AG08396 (cell line): ENCODE measurements at regions not wholly inside any gene's neighbourhood (a gene's known extent, or its start where the extent isn't known, plus 50 kb on each side); places are given as distances from the start of the nearest gene placed in this dataset.
"Not testable (repeated sequence)": the region's sequence is repeated elsewhere in the genome, so short reads cannot be mapped to it uniquely, and the experiment has no call there.

Experiments
- DNase-seq: peaks from one replicate; pipeline ENCODE4 v3.0.0; 2012; ENCODE audit warnings: low spot score, mixed read lengths

DNA sequence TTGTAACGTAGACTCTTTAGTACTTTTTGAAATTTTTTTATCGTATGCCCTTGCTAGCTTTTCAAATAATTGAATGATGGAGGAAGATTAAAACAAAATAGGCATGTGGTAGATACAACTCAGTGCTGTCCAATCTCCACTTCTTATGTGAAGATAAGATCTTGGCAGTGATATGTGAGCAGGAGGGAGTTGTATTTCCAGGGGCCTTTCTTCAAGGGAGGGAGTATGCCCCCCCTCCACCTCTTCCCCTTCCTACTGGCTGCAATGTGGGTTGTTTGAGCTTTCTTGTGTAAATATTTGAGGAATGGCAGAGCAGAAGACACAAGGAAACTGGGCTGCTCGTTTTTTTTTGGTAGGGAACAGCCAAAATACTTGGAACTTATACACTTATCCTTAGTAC is 374.9 kb downstream of the PSAT1 start:
- no peak for DNase-seq

DNA sequence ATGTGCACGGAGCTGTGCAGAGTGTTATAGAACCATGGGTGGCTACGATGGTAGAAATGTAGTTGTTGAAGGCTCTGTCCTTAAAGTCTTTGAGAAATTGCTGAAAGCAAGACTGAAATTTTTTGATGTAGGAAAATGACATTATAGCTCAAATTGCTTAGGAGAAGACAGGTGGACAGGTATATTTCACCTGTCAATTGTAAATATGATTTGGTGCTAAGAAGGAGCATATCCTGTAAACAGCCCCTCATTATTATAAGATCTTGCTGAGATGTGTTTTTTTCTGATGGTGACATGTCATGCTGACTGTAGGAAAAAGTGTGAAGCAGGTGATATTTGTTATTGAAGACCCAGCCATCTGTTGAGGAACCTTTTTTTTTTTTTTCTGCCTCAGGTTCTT is 377.9 kb downstream of the PSAT1 start:
- DNase-seq: no peak

DNA sequence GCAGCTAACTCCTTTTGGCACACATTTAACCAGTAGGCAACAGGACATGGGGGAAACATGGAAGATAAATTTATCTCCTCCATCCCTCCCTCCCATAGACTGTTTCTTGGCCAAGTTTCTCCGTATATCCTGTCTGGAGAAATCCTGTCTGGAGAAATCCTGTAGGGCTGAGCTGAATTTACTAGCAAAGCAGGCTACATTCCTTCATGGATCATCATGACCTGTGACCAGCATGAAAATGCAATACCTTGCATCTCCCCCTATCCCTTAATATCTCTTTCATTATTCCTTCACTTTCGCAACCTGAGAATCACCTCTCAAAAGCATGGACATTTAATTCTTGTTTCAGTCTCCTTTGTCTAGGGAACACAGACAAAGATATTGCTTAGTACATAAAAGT is 379.1 kb downstream of the PSAT1 start:
- DNase-seq: no peak

DNA sequence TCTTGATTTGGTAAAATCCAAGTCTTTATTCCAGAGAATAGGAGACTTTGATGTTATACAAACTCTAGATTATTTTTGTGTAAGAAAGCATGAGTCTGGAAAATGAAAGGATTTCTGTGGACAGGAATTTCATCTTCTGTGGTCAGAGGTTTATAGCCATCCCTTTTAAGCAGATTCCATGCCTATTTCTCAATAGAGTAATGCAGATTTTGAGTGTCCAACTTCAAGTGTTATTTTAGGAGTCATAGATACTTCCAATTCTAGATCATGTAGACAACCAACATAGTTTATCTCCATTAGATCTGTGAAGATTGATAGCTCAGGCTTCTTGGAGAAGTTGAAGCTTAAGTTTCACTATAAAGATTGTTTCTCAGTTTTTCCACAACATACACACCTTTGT is 379.7 kb downstream of the PSAT1 start:
- peak; percentile 13 for DNase-seq

DNA sequence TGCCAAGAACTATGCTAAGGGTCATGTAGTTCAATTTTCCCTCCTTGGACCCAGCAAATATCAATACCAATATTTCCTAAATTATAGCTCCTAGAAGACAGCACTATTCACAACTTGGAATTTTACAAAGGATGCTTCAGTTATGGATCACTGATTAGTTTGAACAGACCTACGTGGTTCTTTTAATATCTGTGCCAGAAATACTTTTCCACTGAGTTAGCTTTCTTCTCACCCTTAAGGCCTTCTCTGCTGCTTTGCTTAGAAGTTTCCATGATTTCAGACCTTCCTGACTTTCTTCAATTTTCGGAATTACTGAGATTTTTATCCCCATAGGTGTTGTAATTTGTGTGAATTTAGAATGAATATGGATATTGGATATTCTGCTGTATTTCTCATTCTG is 380.4 kb downstream of the PSAT1 start:
- DNase-seq: peak; percentile 13

DNA sequence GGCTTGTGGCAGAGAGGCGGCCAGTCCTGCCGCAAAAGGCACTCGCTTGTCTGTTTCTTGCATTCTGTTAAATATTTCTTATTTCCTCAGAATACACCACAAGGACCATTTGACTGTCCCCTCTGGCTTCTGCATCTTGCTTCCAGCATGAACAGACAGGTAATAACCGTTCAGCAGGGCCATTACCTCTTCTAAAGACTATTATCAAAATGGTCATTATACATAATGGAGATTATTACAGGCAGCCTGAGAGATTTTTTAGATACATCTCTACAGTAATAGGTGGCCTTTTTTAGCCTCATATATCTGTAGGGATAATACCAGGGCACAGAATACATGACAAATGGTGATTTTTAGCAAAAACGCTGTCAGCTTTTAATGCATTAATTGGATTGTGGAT is 382.0 kb downstream of the PSAT1 start:
- no peak for DNase-seq

DNA sequence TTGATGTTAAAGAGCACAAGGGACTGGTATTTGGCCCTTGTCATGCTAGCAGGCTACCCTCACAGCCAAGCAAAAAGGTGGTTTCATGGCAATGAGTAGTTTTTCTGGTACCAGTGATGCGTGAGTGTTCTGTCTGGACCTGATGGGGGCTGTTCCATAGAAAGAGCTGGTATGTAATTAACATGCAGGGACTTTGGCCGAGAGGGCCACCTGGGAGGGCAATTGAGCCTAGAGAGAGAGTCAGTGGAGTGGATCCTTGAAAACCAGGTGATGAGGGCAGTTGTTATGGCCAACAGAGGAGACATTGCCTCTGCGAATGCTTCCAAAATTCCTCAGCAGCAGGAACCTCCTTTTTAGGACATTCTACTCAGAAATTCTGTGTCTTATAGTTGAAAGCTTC is 383.3 kb downstream of the PSAT1 start:
- DNase-seq: no peak

DNA sequence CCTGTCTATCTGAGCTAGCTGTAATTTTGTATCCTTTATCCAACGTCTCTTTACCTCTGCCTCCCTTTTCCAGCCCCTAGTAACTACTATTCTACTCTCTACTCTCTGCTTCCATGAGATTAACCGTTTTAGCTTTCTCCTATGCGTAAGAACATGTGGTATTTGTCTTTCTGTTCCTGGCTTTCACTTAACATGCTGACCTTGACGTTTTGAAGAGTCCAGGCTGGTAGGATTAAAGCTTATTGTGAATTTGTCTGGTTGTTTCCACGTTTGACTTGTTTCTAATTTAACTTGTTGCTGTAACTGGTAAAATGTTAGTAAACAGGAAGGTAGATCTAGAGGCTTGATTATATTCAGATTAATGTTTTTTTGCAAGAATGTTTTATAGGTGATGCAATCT is 385.3 kb downstream of the PSAT1 start:
- no peak for DNase-seq

DNA sequence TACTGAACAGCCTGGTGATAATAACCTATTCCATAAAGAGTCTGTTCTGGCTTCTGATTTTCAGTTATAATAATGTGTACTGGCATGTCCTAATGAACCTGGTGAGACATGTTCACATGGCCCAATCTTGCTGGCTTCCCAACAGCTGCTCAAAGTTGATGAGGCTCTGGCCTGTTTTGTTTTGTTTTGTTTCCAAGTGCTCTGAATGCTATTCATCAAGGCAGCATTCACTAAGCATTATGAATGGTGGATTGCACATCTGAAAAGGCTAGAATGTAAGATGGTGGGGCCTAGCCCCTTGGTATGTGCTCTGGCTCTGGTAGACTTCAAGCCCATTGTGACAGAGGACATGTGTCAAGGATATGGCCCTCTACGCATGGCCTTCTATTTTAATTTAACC is 388.5 kb downstream of the PSAT1 start:
- DNase-seq: no peak

DNA sequence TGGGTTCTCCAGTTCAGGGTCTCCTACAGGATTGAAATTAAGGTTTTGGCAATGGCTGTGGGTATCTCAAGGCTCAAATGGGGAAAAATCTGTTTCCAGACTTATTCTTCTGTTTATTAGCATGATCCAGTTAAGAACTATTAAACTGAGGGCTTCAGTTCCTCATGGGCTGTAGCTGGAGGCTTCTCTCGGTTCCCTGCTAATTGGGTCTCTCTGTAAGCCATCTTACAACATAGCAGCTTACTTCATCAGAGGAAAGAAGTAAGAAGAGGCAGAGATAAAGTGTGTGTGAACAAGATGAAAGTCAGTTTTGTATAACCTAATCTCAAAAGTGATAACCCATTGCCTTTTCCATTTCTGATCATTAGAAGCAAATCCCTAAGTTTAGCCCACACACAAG is 391.9 kb downstream of the PSAT1 start:
- no peak for DNase-seq

DNA sequence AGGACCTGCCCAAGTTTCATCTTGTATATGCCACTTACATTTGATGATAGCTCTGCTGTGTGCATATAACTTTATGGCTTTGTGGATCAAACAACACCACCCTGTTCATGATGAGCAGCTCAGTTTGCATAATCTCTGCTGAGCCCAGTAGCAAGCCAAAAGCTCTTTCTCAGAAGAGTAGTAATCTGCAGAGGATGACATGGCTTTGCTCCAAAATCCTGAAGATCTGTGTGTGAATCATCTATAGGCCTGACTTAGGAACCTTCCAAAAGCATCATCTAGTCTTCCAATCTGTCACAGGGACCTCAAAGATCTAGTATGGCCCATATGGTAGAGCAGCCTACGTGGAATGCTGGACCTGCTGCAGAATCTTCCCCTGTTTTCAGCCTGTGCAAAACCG is 394.6 kb downstream of the PSAT1 start:
- no peak for DNase-seq

DNA sequence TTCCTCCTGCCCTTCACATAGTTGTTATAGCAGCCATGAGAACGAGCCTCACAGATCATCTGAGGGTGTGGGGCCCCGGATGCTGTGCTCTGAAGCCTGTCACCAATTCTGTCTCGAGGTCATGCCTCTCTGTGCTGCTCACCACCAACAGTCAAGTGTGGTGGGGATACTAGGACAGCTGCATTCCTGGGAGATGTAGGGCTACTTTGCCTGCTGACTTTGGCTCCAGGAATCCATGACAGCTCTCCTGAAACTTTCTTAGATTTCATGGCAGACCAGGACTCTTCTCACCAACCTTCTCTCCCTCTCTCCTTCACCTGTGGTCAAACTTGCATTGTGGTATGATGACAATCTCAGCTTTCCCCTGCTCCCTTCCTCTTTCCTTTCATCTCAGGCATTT is 395.9 kb downstream of the PSAT1 start:
- peak; percentile 61 for DNase-seq

DNA sequence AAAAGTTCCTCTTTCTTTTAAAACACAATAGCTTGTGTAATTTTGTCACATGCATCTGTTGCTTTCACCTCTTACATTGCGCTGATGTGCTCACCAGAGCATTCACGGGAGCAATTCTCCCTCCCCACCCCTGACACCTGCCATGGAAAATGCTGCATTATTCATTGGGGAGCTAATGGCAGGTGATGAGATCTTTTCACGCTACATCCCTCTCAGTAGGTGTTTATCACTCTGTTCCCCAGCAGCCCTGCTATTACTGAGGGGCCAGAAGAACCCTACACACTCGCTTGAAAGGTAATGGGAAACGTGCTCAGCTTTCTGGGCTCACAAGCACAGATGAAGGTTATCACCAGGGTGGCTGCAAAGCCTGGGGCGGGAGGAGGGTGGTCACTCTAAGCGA is 398.0 kb downstream of the PSAT1 start:
- no peak for DNase-seq

DNA sequence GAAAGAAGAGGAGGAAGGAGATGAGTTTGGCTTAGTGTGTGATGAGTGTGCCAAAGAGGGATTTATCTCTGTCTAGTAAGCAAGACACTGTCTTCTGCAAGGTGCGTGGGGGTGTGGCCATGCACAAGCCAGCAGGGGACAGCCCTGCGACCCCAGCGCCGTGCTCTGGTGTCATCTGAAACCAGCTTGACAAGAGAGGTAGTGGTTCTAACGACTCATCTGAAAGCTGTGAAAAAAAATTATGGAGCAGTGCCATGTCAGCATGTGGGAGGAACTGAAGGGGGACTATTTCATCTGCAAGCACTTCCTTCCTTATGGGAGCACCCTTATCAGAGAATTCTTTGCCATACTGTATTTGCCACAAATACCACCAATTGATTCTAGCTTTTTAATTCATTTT is 398.6 kb downstream of the PSAT1 start:
- DNase-seq: no peak

DNA sequence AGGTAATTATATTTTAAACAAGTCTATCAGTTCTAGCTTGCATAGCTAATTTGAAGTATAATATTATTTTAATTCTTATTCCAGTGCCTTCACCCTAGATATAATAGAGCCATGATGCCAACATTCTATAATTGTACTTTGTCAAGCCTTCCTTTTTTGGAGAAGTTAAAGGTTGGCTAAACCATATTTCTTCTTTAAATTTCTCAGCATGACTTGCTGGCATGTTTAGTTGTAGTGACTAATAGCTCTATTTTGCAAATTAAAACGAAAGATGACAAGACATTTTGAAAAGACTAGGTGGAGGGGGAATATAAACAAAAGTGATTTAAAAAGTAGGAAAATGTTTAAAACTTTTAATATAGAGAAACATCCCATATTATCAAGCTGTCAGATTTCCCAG is 400.7 kb downstream of the PSAT1 start:
- no peak for DNase-seq

DNA sequence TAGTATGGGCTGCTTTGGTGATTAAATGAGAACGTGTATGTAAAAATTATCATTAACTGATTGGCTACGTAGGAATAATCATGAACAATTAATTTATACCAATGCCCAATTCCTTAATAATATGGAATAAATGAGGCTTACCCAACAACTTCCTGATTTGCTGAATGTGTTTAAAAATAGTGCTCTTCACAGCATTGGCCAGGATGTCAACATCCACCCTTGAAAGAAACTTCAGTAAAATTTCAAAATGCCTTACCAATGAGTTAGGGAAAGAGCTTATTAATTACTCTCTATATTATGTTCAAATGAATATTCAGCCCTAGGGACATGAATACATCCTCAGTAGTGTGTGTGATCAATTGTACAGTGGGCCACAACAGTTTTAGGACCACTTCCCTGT is 401.4 kb downstream of the PSAT1 start:
- no peak for DNase-seq

DNA sequence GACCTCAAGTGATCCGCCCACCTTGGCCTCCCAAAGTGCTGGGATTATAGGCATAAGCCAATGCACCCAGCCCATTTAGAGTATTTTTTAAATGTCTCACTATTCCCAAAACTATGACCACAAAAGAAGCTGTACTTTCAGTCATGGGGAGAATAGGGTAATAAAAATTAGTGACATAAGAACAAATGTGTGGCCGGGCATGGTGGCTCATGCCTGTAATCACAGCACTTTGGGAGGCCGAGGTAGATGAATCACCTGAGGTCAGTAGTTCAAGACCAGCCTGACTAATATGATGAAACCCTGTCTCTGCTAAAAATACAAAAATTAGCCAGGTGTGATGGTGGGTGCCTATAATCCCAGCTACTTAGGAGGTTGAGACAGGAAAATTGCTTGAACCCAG is 402.3 kb downstream of the PSAT1 start:
- DNase-seq: not testable (repeated sequence)

DNA sequence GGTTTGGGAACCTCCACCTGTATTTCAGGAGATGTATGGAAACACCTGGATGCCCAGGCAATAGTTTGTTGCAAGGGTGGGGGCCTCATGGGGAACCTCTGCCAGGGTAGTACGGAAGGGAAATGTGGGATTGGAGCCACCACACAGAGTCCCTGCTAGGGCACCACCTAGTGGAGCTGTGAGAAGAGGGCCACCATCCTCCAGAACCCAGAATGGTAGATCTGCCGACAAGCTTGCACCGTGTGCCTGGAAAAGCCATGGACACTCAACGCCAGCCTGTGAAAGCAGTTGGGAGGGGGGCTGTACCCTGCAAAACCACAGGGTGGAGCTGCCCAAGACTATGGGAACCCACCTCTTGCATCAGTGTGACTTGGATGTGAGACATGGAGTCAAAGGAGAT is 407.2 kb downstream of the PSAT1 start:
- DNase-seq: not testable (repeated sequence)

DNA sequence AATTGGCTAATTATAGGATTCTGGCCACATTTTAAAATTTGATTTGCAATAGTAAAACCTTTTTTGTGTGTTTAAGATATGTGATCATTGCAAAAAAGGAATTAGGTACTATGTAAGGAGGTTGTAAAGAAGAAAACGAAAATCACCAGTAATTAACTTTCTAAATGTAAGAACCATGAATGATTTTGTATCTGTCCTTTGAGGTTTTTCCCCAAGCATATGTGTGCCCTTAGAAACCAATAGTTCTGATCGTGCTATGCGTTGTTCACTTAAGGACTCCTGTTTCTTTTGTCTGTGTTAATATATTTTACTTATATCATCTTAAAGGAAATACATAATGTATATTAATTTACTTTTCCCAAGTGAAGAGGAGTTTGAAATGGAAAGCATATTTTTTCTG is 410.2 kb downstream of the PSAT1 start:
- DNase-seq: no peak

DNA sequence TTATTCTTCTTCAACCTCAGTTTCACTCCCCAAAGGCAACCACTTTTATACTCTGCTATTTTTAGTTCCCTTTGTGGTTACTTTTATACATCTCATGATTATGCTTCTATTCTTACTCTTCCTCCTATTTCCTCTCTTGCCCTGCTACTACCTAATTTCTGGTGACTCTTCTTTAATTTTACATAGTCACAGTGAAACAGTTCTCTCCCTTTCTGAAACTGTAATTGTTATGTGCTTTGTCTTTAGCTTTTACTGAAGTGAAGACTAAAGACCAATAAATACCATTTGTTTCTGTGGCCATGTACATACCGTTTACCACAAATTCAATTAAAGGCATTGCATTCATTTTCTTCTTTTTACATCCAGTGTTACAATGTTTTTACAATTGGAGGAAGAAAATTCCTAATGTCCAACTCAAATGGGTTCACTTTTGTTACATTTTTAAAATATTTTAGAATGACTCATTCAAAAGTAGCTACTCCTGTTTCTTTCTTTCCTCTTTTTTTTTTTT is 410.6 kb downstream of the PSAT1 start:
- DNase-seq: no peak

DNA sequence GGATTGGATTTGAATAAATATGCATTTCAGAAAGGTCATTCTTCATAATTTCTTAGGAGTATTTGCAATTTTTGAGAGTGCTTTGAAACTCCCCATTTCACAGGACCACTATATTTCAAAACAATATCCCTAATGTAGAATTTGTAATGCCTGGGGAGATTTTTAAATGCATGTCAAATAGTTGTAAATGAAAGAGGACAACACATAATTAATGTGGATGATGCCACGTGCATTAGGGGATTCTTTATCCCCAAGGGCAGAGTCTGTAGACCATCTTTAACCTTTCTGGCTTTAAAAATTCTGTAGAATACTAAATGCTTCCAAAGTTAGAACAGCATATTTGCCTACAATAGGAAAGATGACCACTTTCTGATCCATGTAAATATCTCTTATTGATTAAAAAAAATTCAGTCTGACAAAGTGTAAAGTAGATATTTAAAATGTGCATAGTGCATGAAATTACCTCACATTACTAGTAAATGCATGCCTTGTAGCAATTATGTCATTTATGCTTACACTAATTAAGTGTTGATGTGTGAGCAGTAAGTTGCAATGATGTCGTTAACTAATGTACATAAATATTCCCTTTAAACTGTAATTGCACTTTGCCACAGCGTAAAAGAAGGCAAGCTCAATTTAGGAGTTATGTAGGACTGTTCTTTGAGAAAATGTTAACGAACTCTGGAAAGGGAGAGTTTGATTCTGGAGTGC is 416.1 kb downstream of the PSAT1 start:
- no peak for DNase-seq

DNA sequence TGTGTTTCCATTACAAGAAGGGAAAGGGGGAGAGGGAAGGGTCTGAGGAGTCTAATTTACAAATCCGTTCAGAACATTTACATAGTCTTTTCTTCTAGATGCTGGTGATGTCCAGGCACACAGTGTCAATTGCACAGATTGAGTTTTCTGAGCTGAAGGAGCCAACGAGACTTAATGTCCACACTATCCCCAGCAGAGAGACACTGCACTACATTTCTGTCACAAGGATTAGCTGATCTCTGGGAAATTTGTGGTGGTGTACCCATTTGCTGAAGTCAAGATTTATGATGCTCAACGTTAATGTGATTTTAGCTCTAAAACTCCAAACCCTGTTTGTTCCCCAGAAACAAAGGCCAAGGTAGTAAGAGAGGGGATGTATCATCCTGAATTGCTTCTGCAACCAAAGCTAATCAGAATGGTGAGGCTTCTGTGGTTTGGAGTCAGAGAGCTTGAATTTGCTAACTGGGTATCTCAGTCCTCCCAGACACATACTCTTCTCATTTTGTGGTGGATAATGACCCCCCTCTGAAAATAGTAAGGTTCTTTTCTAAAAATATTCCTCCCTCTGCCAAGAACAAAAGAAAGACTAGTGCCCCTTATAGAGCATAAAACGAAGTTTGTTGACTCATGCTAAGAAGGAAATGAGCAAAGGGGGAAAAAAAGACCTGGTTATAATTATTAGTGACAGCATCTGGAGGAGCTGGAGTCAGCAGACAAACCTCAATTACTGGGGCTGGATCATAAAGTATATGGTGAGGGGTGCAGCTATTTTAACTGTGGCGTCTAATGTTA is 416.9 kb downstream of the PSAT1 start:
- DNase-seq: no peak

DNA sequence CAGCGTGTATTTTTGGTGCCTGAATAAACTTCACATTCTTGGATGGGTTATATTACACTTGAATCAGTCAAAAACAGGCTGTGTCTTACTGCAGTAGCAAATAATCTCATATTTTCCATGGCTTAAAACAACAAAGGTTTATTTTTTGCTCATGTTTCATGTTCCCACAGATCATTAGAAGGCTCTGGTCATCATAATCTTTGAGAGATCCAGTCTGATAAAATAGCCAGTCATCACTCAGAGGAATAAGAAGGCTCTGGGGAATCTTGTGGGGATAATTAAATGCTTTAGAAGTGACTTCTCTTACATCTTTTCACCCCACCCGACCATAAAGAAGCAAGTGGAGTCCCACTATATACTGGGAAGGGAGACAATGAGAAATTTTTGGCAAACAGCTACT is 417.7 kb downstream of the PSAT1 start:
- DNase-seq: no peak

DNA sequence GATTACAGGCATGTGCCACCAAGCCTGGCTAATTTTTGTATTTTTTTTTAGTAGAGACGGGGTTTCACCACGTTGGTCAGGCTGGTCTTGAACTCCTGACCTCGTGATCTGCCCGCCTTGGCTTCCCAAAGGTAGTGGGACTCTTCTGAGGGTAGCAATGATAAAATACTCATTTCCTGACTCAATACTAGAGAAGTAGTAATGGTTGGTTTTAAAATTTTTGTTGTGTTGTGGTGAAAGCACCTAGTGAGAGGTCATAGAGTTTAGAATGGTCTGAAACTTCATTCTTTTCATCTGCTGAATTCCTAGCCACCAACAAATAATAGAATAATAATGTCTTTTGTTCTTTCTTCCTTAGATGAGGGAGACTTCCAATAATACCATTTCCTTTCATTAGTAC is 422.1 kb downstream of the PSAT1 start:
- not testable (repeated sequence) for DNase-seq
